Stimulated activated effector memory CD8-positive, alpha-beta T cell treated with anti-CD3 and anti-CD28 coated beads, Interleukin-12 subunit alpha, Interleukin-12 subunit beta, amount 100 ng/mL, for 72 hours (primary cell): ENCODE measurements at regions not wholly inside any gene's neighbourhood (a gene's known extent, or its start where the extent isn't known, plus 50 kb on each side); places are given as distances from the start of the nearest gene placed in this dataset.

ENCODE experiments used
- ATAC-seq: fragments of 150-1000 bp; cut with Tn5 transposase; 2 replicates; pipeline ENCODE4 v1.10.0; 2021
- DNase-seq, 2 donors: peaks; one replicate each; pipeline ENCODE4 v3.0.0; 2021 to 2022; ENCODE audit warnings: low spot score in 2 of 2
- H3K27ac Mint-ChIP-seq: one replicate; pipeline ENCODE4 v1.8.0; 2022; ENCODE audit warnings: mild to moderate bottlenecking, mixed read lengths
- H3K36me3 Mint-ChIP-seq: one replicate; pipeline ENCODE4 v1.8.0; 2022; ENCODE audit warnings: mild to moderate bottlenecking, mixed read lengths
- H3K4me1 Mint-ChIP-seq: one replicate; pipeline ENCODE4 v1.8.0; 2022; ENCODE audit warnings: mixed read lengths
- H3K4me3 Mint-ChIP-seq: one replicate; pipeline ENCODE4 v1.8.0; 2022; ENCODE audit warnings: mild to moderate bottlenecking, mixed read lengths
- H3K9me3 Mint-ChIP-seq: one replicate; pipeline ENCODE4 v1.8.0; 2022; ENCODE audit warnings: mixed read lengths

DNA sequence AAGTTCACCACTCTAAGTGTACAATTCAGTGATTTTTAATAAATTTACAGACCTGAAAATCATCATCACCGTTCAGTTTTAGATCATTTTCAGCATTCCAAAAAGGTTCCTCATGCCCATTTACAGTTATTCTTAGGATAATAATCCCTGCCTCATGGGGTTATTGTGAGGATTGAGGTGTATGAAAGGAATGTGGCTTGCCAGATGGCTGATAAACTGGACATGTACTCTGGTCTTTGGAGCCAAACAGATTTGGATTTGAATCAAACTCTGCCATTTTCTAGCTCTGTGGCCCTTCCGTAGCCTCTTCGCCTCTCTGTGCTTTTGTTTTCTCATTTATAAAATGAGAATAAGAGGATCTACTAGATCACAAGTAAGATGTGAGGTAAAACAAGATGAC is 53.9 kb upstream of the GPRC5B start:
- no peaks in the 10 kb centered on the region for H3K9me3 Mint-ChIP-seq
- H3K27ac Mint-ChIP-seq, result no peak overlapping the region
- DNase-seq, result no peak
- no peaks in the 10 kb centered on the region for H3K4me1 Mint-ChIP-seq
- H3K4me3 Mint-ChIP-seq, result no peak overlapping the region
- ATAC-seq, result no peak
- H3K36me3 Mint-ChIP-seq, result no peaks in the 10 kb centered on the region

DNA sequence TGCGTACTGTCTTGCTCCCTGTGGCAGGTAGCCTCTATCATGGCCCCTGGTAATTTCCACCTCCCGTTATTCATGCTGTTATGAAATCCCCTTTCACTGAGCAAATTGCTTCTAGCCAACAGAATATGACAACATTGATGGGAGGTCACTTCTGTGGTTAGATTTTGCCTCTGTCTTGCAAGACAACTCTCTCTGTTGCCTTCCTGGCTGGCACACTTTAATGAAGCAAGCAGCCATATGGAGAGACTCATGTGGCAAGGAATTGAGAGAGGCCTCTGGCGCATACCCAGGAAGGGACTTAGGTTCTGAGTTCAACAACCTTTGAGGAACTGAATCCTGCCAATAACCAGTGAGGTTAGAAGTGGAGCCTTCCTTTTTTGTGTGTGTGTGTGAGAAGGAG is 51.8 kb upstream of the GPRC5B start:
- no peaks in the 10 kb centered on the region for H3K36me3 Mint-ChIP-seq
- ATAC-seq (no peak), DNase-seq (no peak)
- H3K9me3 Mint-ChIP-seq, result no peaks in the 10 kb centered on the region
- H3K4me3 Mint-ChIP-seq, result no peak overlapping the region
- H3K27ac Mint-ChIP-seq, result no peak overlapping the region
- H3K4me1 Mint-ChIP-seq, result no peaks in the 10 kb centered on the region

DNA sequence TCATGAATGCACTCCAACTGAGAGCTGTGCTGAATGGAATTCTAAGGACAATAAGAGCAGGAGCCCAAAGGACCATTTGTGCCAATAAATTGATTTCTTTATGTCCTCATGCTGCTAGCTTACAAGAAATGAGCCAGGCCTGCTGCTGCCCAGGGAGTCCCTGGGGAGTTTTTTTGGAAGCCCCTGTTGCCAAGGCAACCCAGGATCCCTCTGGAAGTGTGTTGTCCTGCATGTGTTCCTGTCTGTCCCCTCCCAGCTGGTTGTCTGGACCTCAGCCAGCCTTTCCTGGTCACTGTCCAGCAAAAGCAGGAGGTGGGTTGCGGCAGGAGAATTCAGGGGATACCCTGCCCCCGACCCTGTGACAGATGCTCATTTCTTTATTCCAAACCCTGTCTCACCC is 51.0 kb upstream of the GPRC5B start:
- no peak overlapping the region for H3K4me3 Mint-ChIP-seq
- ATAC-seq (no peak), DNase-seq (no peak)
- no peaks in the 10 kb centered on the region for H3K36me3 Mint-ChIP-seq
- H3K9me3 Mint-ChIP-seq, result no peaks in the 10 kb centered on the region
- no peak overlapping the region for H3K27ac Mint-ChIP-seq
- H3K4me1 Mint-ChIP-seq, result no peaks in the 10 kb centered on the region
